Nephron progenitor cell (in vitro differentiated cells): ENCODE measurements at regions not wholly inside any gene's neighbourhood (a gene's known extent, or its start where the extent isn't known, plus 50 kb on each side); places are given as distances from the start of the nearest gene placed in this dataset.

ENCODE experiments used
- DNase-seq: peaks from one replicate; pipeline ENCODE4 v3.0.0; 2021
- H3K27ac Mint-ChIP-seq: 2 replicates; pipeline ENCODE4 v1.8.0; 2021; ENCODE audit warnings: mild to moderate bottlenecking, moderate library complexity, mixed read lengths
- H3K27me3 Mint-ChIP-seq: 2 replicates; pipeline ENCODE4 v1.8.0; 2021; ENCODE audit warnings: mild to moderate bottlenecking, low read depth, mixed read lengths; ENCODE audit not compliant: poor library complexity
- H3K36me3 Mint-ChIP-seq: 2 replicates; pipeline ENCODE4 v1.8.0; 2021; ENCODE audit warnings: low read depth, mixed read lengths
- H3K4me1 Mint-ChIP-seq: 2 replicates; pipeline ENCODE4 v1.8.0; 2021; ENCODE audit warnings: mixed read lengths
- H3K4me3 Mint-ChIP-seq: 2 replicates; pipeline ENCODE4 v1.8.0; 2021; ENCODE audit warnings: mild to moderate bottlenecking, moderate library complexity, mixed read lengths
- H3K9me3 Mint-ChIP-seq: 2 replicates; pipeline ENCODE4 v1.8.0; 2021; ENCODE audit warnings: mild to moderate bottlenecking, moderate library complexity, mixed read lengths
- CTCF ChIP-seq: fragments of 200-600 bp; sonication (generic); IDR thresholded peaks from 2 replicates; pipeline ENCODE4 v1.5.0; 2021; ENCODE audit warnings: antibody characterized with exemption

- no peaks in the 10 kb centered on the region for H3K4me1 Mint-ChIP-seq
- H3K36me3 Mint-ChIP-seq, result no peaks in the 10 kb centered on the region
- no peak for DNase-seq
- no peaks in the 10 kb centered on the region for H3K27me3 Mint-ChIP-seq
- no peak for TF ChIP-seq CTCF
- H3K27ac Mint-ChIP-seq, result no peak overlapping the region
- no peaks in the 10 kb centered on the region for H3K9me3 Mint-ChIP-seq
- no peak overlapping the region for H3K4me3 Mint-ChIP-seq
These were observed 617.6 kb upstream of the ZNF717 start for GRCh38 chr3:76402926-76403325.

- no peaks in the 10 kb centered on the region for H3K36me3 Mint-ChIP-seq
- H3K4me1 Mint-ChIP-seq, result no peaks in the 10 kb centered on the region
- H3K4me3 Mint-ChIP-seq, result no peak overlapping the region
- no peaks in the 10 kb centered on the region for H3K9me3 Mint-ChIP-seq
- TF ChIP-seq CTCF, result no peak
- DNase-seq, result no peak
- no peak overlapping the region for H3K27ac Mint-ChIP-seq
- no peaks in the 10 kb centered on the region for H3K27me3 Mint-ChIP-seq
These were observed 618.2 kb upstream of the ZNF717 start for GRCh38 chr3:76403556-76403955.

- H3K27ac Mint-ChIP-seq, result no peak overlapping the region
These were observed 619.8 kb upstream of the ZNF717 start for GRCh38 chr3:76405196-76405595.

GRCh38 chr3:76410762-76411281, 625.5 kb upstream of the ZNF717 start:
- Mint-ChIP-seq H3K4me1 (no peaks in the 10 kb centered on the region), H3K9me3 (peaks cover 6% of the 10 kb centered on the region), H3K36me3 (no peaks in the 10 kb centered on the region), H3K27ac (no peak overlapping the region), H3K27me3 (no peaks in the 10 kb centered on the region), H3K4me3 (no peak overlapping the region)
- no peak for TF ChIP-seq CTCF
- no peak for DNase-seq

More at GRCh38 chr3:76405196-76405595, 619.8 kb upstream of the ZNF717 start:
- Mint-ChIP-seq H3K4me3 (no peak overlapping the region), H3K4me1 (no peaks in the 10 kb centered on the region), H3K36me3 (no peaks in the 10 kb centered on the region), H3K27me3 (no peaks in the 10 kb centered on the region), H3K9me3 (no peaks in the 10 kb centered on the region)
- no peak for DNase-seq
- no peak for TF ChIP-seq CTCF

GRCh38 chr3:76415384-76415783, 624.5 kb upstream of the ROBO2 start:
- no peak overlapping the region for H3K27ac Mint-ChIP-seq
- no peak for TF ChIP-seq CTCF
- H3K27me3 Mint-ChIP-seq, result no peaks in the 10 kb centered on the region
- H3K9me3 Mint-ChIP-seq, result peaks cover 6% of the 10 kb centered on the region
- no peaks in the 10 kb centered on the region for H3K36me3 Mint-ChIP-seq
- H3K4me3 Mint-ChIP-seq, result no peak overlapping the region
- no peaks in the 10 kb centered on the region for H3K4me1 Mint-ChIP-seq
- no peak for DNase-seq

GRCh38 chr3:76429581-76430177, 610.2 kb upstream of the ROBO2 start:
- H3K4me1 Mint-ChIP-seq, result no peaks in the 10 kb centered on the region
- no peak overlapping the region for H3K27ac Mint-ChIP-seq
- no peak for DNase-seq

More at GRCh38 chr3:76429581-76430177, 610.2 kb upstream of the ROBO2 start:
- no peak overlapping the region for H3K4me3 Mint-ChIP-seq
- H3K27me3 Mint-ChIP-seq, result no peaks in the 10 kb centered on the region
- no peaks in the 10 kb centered on the region for H3K36me3 Mint-ChIP-seq
- H3K9me3 Mint-ChIP-seq, result no peaks in the 10 kb centered on the region
- no peak for TF ChIP-seq CTCF
